OCI-LY7 (cell line): ENCODE measurements at regions not wholly inside any gene's neighbourhood (a gene's known extent, or its start where the extent isn't known, plus 50 kb on each side); places are given as distances from the start of the nearest gene placed in this dataset.

Source experiments
- BruUV-seq: library from RNA; stranded (reverse); fragments of 400-500 nt; replicated peaks from 2 replicates; lab custom pipeline; 2021; lab: Mats Ljungman, UMichigan
- CTCF ChIA-PET: fragments of 300-600 bp; sonication (Branson Sonifier 250); formaldehyde crosslinking; loops from one replicate; lab custom pipeline; 2022; ENCODE audit warnings: antibody characterized with exemption; ENCODE audit not compliant: unreplicated experiment; lab: Charles Lee
- POLR2A ChIA-PET: fragments of 300-600 bp; sonication (Branson Sonifier 250); formaldehyde crosslinking; loops from one replicate; lab custom pipeline; 2022; ENCODE audit warnings: antibody characterized with exemption; lab: Charles Lee
- DNase-seq: peaks from one replicate; pipeline ENCODE4 v3.0.0-alpha.2; 2015; ENCODE audit warnings: low spot score
- H2AFZ ChIP-seq: fragments of 200-600 bp; sonication (generic), shearing (Covaris generic); 2 replicates; pipeline ENCODE4 v1.6.1; 2014; ENCODE audit warnings: mild to moderate bottlenecking, antibody characterized with exemption, low read length, moderate library complexity
- H3K27ac ChIP-seq: fragments of 200-600 bp; sonication (generic); 2 replicates; pipeline ENCODE4 v1.5.1; 2014; ENCODE audit warnings: mixed run types, low read depth, mild to moderate bottlenecking, moderate library complexity, low read length, inconsistent platforms; ENCODE audit not compliant: poor library complexity, severe bottlenecking
- H3K36me3 ChIP-seq: fragments of 200-600 bp; sonication (generic); 2 replicates; pipeline ENCODE4 v1.6.1; 2014; ENCODE audit warnings: mild to moderate bottlenecking, antibody characterized with exemption, low read length, moderate library complexity, mixed read lengths; ENCODE audit not compliant: insufficient read depth
- H3K4me1 ChIP-seq: fragments of 200-600 bp; sonication (generic); 2 replicates; pipeline ENCODE4 v1.5.1; 2014; ENCODE audit warnings: mild to moderate bottlenecking, low read length; ENCODE audit not compliant: insufficient read depth, poor library complexity, severe bottlenecking
- H3K4me2 ChIP-seq: fragments of 200-600 bp; sonication (generic); 2 replicates; pipeline ENCODE4 v1.6.1; 2014; ENCODE audit warnings: mild to moderate bottlenecking, low read length
- H3K4me3 ChIP-seq: fragments of 200-600 bp; sonication (generic); 2 replicates; pipeline ENCODE4 v1.5.1; 2014; ENCODE audit warnings: mild to moderate bottlenecking, low read depth, low read length; ENCODE audit not compliant: poor library complexity, severe bottlenecking
- H3K79me2 ChIP-seq: fragments of 200-600 bp; sonication (generic); 2 replicates; pipeline ENCODE4 v1.6.1; 2016; ENCODE audit warnings: low read depth, mild to moderate bottlenecking, low read length, moderate library complexity, mixed read lengths; ENCODE audit not compliant: insufficient read depth
- H3K9me2 ChIP-seq: fragments of 200-600 bp; sonication (generic); 2 replicates; pipeline ENCODE4 v1.6.1; 2016; ENCODE audit warnings: mild to moderate bottlenecking, low read length, mixed read lengths; ENCODE audit not compliant: insufficient read depth
- H3K9me3 ChIP-seq: fragments of 200-600 bp; sonication (generic); 2 replicates; pipeline ENCODE4 v1.6.1; 2014; ENCODE audit warnings: mild to moderate bottlenecking, mixed run types, low read length, mixed read lengths
- H4K20me1 ChIP-seq: fragments of 200-600 bp; sonication (generic); 2 replicates; pipeline ENCODE4 v1.6.1; 2014; ENCODE audit warnings: mild to moderate bottlenecking, antibody characterized with exemption, low read length, moderate library complexity, mixed read lengths; ENCODE audit not compliant: insufficient read depth
- CTCF ChIP-seq: fragments of 200-600 bp; sonication (generic); conservative IDR thresholded peaks from 2 replicates; pipeline ENCODE4 v1.5.1; 2014; ENCODE audit warnings: mild to moderate bottlenecking, antibody characterized with exemption, low read length, moderate library complexity, mixed read lengths
- EZH2phosphoT487 ChIP-seq: fragments of 200-600 bp; sonication (generic); IDR thresholded peaks from 2 replicates; pipeline ENCODE4 v1.6.1; 2018; ENCODE audit warnings: low read depth, borderline replicate concordance, mild to moderate bottlenecking, mixed run types, antibody characterized with exemption, low read length, moderate library complexity, mixed read lengths
- intact Hi-C: fragments of 100-400 bp; cut with micrococcal nuclease; formaldehyde crosslinking; loops from one replicate; pipeline ENCODE4 v1.10.0; 2022; ENCODE audit not compliant: unreplicated experiment

GRCh38 chr2:4718777-4719176 lies 973.4 kb upstream of the SOX11 start:
- no peaks in the 10 kb centered on the region for H3K4me1 ChIP-seq
- ChIA-PET POLR2A (interaction anchor here (0.6 to 0.7 kb wide), 2 partner anchors 35 to 572 kb away, joined by 3 read pairs; no protein-coding TSS in a partner anchor), CTCF (no interaction called here)
- no peaks in the 10 kb centered on the region for H3K36me3 ChIP-seq
- TF ChIP-seq EZH2phosphoT487 (no peak), CTCF (no peak)
- BruUV-seq = no TSS peak
- no peaks in the 10 kb centered on the region for H3K79me2 ChIP-seq
- H3K4me3 ChIP-seq = no peak overlapping the region
- intact Hi-C loops = loop anchor here (10.0 kb wide), 1 partner anchor 334 kb away; no protein-coding TSS in a partner anchor
- 0 out of 2 replicates have a peak, but pooled peaks cover 5% of the 10 kb centered on the region for H3K9me3 ChIP-seq
- no peaks in the 10 kb centered on the region for H4K20me1 ChIP-seq
- H3K4me2 ChIP-seq = no peak overlapping the region
- H3K27ac ChIP-seq = no peak overlapping the region
- no peaks in the 10 kb centered on the region for H3K9me2 ChIP-seq
- DNase-seq = no peak
- H2AFZ ChIP-seq = no peak overlapping the region

- BruUV-seq = no TSS peak
- POLR2A ChIA-PET = no interaction called here
Measured at GRCh38 chr2:4725618-4726017, 966.6 kb upstream of the SOX11 start.

More at GRCh38 chr2:4725618-4726017, 966.6 kb upstream of the SOX11 start:
- no peaks in the 10 kb centered on the region for H3K9me3 ChIP-seq
- H2AFZ ChIP-seq = no peak overlapping the region
- no peaks in the 10 kb centered on the region for H3K9me2 ChIP-seq
- CTCF ChIA-PET = no interaction called here
- DNase-seq = no peak
- H4K20me1 ChIP-seq = no peaks in the 10 kb centered on the region
- no peaks in the 10 kb centered on the region for H3K36me3 ChIP-seq
- intact Hi-C loops = no loop called here
- no peak overlapping the region for H3K4me2 ChIP-seq
- H3K4me3 ChIP-seq = no peak overlapping the region
- H3K27ac ChIP-seq = no peak overlapping the region
- TF ChIP-seq CTCF (no peak), EZH2phosphoT487 (no peak)
- no peaks in the 10 kb centered on the region for H3K79me2 ChIP-seq
- no peaks in the 10 kb centered on the region for H3K4me1 ChIP-seq
